CD4-positive, CD25-positive, alpha-beta regulatory T cell (primary cell): ENCODE measurements at regions not wholly inside any gene's neighbourhood (a gene's known extent, or its start where the extent isn't known, plus 50 kb on each side); places are given as distances from the start of the nearest gene placed in this dataset.

Experiments
- ATAC-seq, 2 donors: fragments of 150-1000 bp; cut with Tn5 transposase; one replicate each; pipeline ENCODE4 v1.10.0; 2021; ENCODE audit warnings: low read depth in 2 of 2, moderate number of reproducible peaks in 2 of 2, moderate library complexity in 1 of 2
- DNase-seq, 3 donors: peaks; one replicate each; pipeline versions ENCODE4 v3.0.0 to v3.0.0-alpha.2; 2012 to 2022; ENCODE audit warnings: mixed read lengths in 1 of 3
- H3K27ac ChIP-seq: one replicate; pipeline ENCODE4 v1.7.0; 2013; ENCODE audit warnings: mild to moderate bottlenecking, low read length; ENCODE audit not compliant: insufficient read depth, poor library complexity, severe bottlenecking
- H3K27me3 ChIP-seq: one replicate; pipeline ENCODE4 v1.7.0; 2013; ENCODE audit warnings: low read length; ENCODE audit not compliant: control insufficient read depth, insufficient read depth
- H3K36me3 ChIP-seq: one replicate; pipeline ENCODE4 v1.7.0; 2013; ENCODE audit warnings: mild to moderate bottlenecking, low read length, moderate library complexity; ENCODE audit not compliant: control insufficient read depth, insufficient read depth
- H3K4me1 ChIP-seq: 2 replicates; pipeline ENCODE4 v1.7.0; 2013; ENCODE audit warnings: mild to moderate bottlenecking, low read length; ENCODE audit not compliant: insufficient read depth, control insufficient read depth, poor library complexity, severe bottlenecking
- H3K4me3 ChIP-seq: one replicate; pipeline ENCODE4 v1.7.0; 2013; ENCODE audit warnings: low read depth, mild to moderate bottlenecking, low read length, moderate library complexity
- H3K9me3 ChIP-seq, 2 experiments: 1 replicate in 1 of 2; 2 replicates in 1 of 2; pipeline ENCODE4 v1.7.0; 2013; ENCODE audit warnings: low read length in 2 of 2, mild to moderate bottlenecking in 1 of 2, moderate library complexity in 1 of 2; ENCODE audit not compliant: control insufficient read depth in 2 of 2
- H3K27ac Mint-ChIP-seq, 3 donors: one replicate each; pipeline ENCODE4 v1.8.0; 2020 to 2022; ENCODE audit warnings: mild to moderate bottlenecking in 3 of 3, mixed read lengths in 3 of 3, moderate library complexity in 2 of 3
- H3K27me3 Mint-ChIP-seq: one replicate; pipeline ENCODE4 v1.8.0; 2022; ENCODE audit warnings: mild to moderate bottlenecking, mixed read lengths
- H3K36me3 Mint-ChIP-seq: one replicate; pipeline ENCODE4 v1.8.0; 2020; ENCODE audit warnings: mixed read lengths
- H3K4me1 Mint-ChIP-seq, 4 donors: one replicate each; pipeline ENCODE4 v1.8.0; 2020 to 2022; ENCODE audit warnings: mixed read lengths in 4 of 4, mild to moderate bottlenecking in 1 of 4
- H3K4me3 Mint-ChIP-seq, 4 donors: one replicate each; pipeline ENCODE4 v1.8.0; 2020 to 2022; ENCODE audit warnings: mild to moderate bottlenecking in 4 of 4, mixed read lengths in 4 of 4, moderate library complexity in 3 of 4
- H3K9me3 Mint-ChIP-seq, 7 donors: one replicate each; pipeline ENCODE4 v1.8.0; 2020 to 2022; ENCODE audit warnings: mixed read lengths in 7 of 7, mild to moderate bottlenecking in 3 of 7, moderate library complexity in 2 of 7

- Histone ChIP-seq H3K27me3 (no peaks in the 10 kb centered on the region), H3K4me3 (no peak overlapping the region), H3K4me1 (peaks cover 3% of the 10 kb centered on the region), H3K27ac (no peak overlapping the region), H3K36me3 (peaks cover 2% of the 10 kb centered on the region), H3K9me3 (no peaks in the 10 kb centered on the region)
- Mint-ChIP-seq H3K27me3 (no peaks in the 10 kb centered on the region), H3K27ac (no peak overlapping the region), H3K36me3 (peaks cover 7% of the 10 kb centered on the region), H3K4me3 (no peak overlapping the region), H3K4me1 (no peaks in the 10 kb centered on the region), H3K9me3 (no peaks in the 10 kb centered on the region)
- DNase-seq (no peak), ATAC-seq (no peak)
Measured at GRCh38 chr21:28750565-28750964, 242.1 kb downstream of the LTN1 start.

GRCh38 chr21:28749536-28749935, 243.1 kb downstream of the LTN1 start:
- Mint-ChIP-seq H3K27me3 (no peaks in the 10 kb centered on the region), H3K36me3 (peaks cover 7% of the 10 kb centered on the region), H3K9me3 (no peaks in the 10 kb centered on the region), H3K4me1 (no peaks in the 10 kb centered on the region), H3K27ac (no peak overlapping the region), H3K4me3 (no peak overlapping the region)
- peaks cover 8% of the 10 kb centered on the region for H3K4me1 ChIP-seq
- no peak overlapping the region for H3K27ac ChIP-seq
- no peak for DNase-seq
- H3K4me3 ChIP-seq = no peak overlapping the region
- no peaks in the 10 kb centered on the region for H3K9me3 ChIP-seq
- H3K27me3 ChIP-seq = no peaks in the 10 kb centered on the region
- no peak for ATAC-seq
- peaks cover 2% of the 10 kb centered on the region for H3K36me3 ChIP-seq

GRCh38 chr21:28747464-28747863, 245.2 kb downstream of the LTN1 start:
- no peak overlapping the region for H3K27ac ChIP-seq
- H3K27ac Mint-ChIP-seq = no peak overlapping the region
- H3K4me3 Mint-ChIP-seq = no peak overlapping the region
- H3K4me3 ChIP-seq = no peak overlapping the region
- peaks cover 3% of the 10 kb centered on the region for H3K36me3 Mint-ChIP-seq
- DNase-seq (no peak), ATAC-seq (no peak)
- no peaks in the 10 kb centered on the region for H3K27me3 Mint-ChIP-seq
- no peaks in the 10 kb centered on the region for H3K27me3 ChIP-seq
- H3K9me3 Mint-ChIP-seq = no peaks in the 10 kb centered on the region
- peaks cover 2% of the 10 kb centered on the region for H3K36me3 ChIP-seq
- H3K4me1 Mint-ChIP-seq = no peaks in the 10 kb centered on the region
- peaks cover 8% of the 10 kb centered on the region for H3K4me1 ChIP-seq
- H3K9me3 ChIP-seq = no peaks in the 10 kb centered on the region

GRCh38 chr21:28746166-28746565, 246.5 kb downstream of the LTN1 start:
- Histone ChIP-seq H3K27ac (no peak overlapping the region), H3K36me3 (peaks cover 2% of the 10 kb centered on the region), H3K4me1 (peaks cover 8% of the 10 kb centered on the region), H3K4me3 (no peak overlapping the region), H3K9me3 (no peaks in the 10 kb centered on the region), H3K27me3 (no peaks in the 10 kb centered on the region)
- no peak for DNase-seq
- no peaks in the 10 kb centered on the region for H3K27me3 Mint-ChIP-seq
- H3K36me3 Mint-ChIP-seq = peaks cover under 1% of the 10 kb centered on the region
- H3K27ac Mint-ChIP-seq = no peak overlapping the region
- H3K4me3 Mint-ChIP-seq = no peak overlapping the region
- H3K4me1 Mint-ChIP-seq = no peaks in the 10 kb centered on the region
- no peak for ATAC-seq
- no peaks in the 10 kb centered on the region for H3K9me3 Mint-ChIP-seq

GRCh38 chr21:28745131-28746016, 247.3 kb downstream of the LTN1 start:
- H3K36me3 Mint-ChIP-seq = no peaks in the 10 kb centered on the region
- Histone ChIP-seq H3K36me3 (no peaks in the 10 kb centered on the region), H3K4me3 (peak overlapping the region; percentile 72), H3K27me3 (no peaks in the 10 kb centered on the region), H3K9me3 (no peaks in the 10 kb centered on the region), H3K27ac (peak overlapping the region; percentile 8), H3K4me1 (peaks cover 8% of the 10 kb centered on the region)
- H3K4me3 Mint-ChIP-seq = no peak overlapping the region
- H3K27me3 Mint-ChIP-seq = no peaks in the 10 kb centered on the region
- no peaks in the 10 kb centered on the region for H3K4me1 Mint-ChIP-seq
- H3K27ac Mint-ChIP-seq = no peak overlapping the region
- ATAC-seq (peak; percentile 80 to 82), DNase-seq (peak; percentile 36 to 84 (median 71))
- no peaks in the 10 kb centered on the region for H3K9me3 Mint-ChIP-seq

GRCh38 chr21:28743723-28744122, 249.0 kb downstream of the LTN1 start:
- Mint-ChIP-seq H3K4me3 (no peak overlapping the region), H3K4me1 (peaks cover 0 to 10% (median 4%) of the 10 kb centered on the region in 4 donors), H3K36me3 (no peaks in the 10 kb centered on the region), H3K9me3 (no peaks in the 10 kb centered on the region), H3K27me3 (no peaks in the 10 kb centered on the region), H3K27ac (no peak overlapping the region)
- H3K27ac ChIP-seq = no peak overlapping the region
- no peaks in the 10 kb centered on the region for H3K36me3 ChIP-seq
- peaks cover 13% of the 10 kb centered on the region for H3K4me1 ChIP-seq
- DNase-seq = no peak
- no peak for ATAC-seq
- H3K4me3 ChIP-seq = no peak overlapping the region
- H3K27me3 ChIP-seq = no peaks in the 10 kb centered on the region
- no peaks in the 10 kb centered on the region for H3K9me3 ChIP-seq

GRCh38 chr21:28742527-28742926, 250.2 kb downstream of the LTN1 start:
- no peak overlapping the region for H3K4me3 ChIP-seq
- no peaks in the 10 kb centered on the region for H3K27me3 Mint-ChIP-seq
- H3K27ac Mint-ChIP-seq = no peak overlapping the region
- no peaks in the 10 kb centered on the region for H3K36me3 ChIP-seq
- no peaks in the 10 kb centered on the region for H3K9me3 Mint-ChIP-seq
- ATAC-seq (no peak), DNase-seq (peak in 1 of 3 donors; percentile 10)
- no peak overlapping the region for H3K27ac ChIP-seq
- H3K4me3 Mint-ChIP-seq = no peak overlapping the region
- H3K36me3 Mint-ChIP-seq = peaks cover 3% of the 10 kb centered on the region
- peaks cover 0 to 11% (median 4%) of the 10 kb centered on the region in 4 donors for H3K4me1 Mint-ChIP-seq
- H3K27me3 ChIP-seq = no peaks in the 10 kb centered on the region
- peaks cover 13% of the 10 kb centered on the region for H3K4me1 ChIP-seq
- H3K9me3 ChIP-seq = no peaks in the 10 kb centered on the region

GRCh38 chr21:28740125-28740524, 252.6 kb downstream of the LTN1 start:
- Mint-ChIP-seq H3K36me3 (peaks cover 8% of the 10 kb centered on the region), H3K4me1 (peaks cover 0 to 11% (median 4%) of the 10 kb centered on the region in 4 donors), H3K9me3 (no peaks in the 10 kb centered on the region), H3K27ac (no peak overlapping the region), H3K4me3 (no peak overlapping the region), H3K27me3 (no peaks in the 10 kb centered on the region)
- Histone ChIP-seq H3K4me1 (peaks cover 6% of the 10 kb centered on the region), H3K27ac (no peak overlapping the region), H3K4me3 (no peak overlapping the region), H3K36me3 (no peaks in the 10 kb centered on the region), H3K27me3 (no peaks in the 10 kb centered on the region), H3K9me3 (no peaks in the 10 kb centered on the region)
- ATAC-seq = no peak
- no peak for DNase-seq
